Astrocyte (in vitro differentiated cells and primary cell): ENCODE measurements at regions not wholly inside any gene's neighbourhood (a gene's known extent, or its start where the extent isn't known, plus 50 kb on each side); places are given as distances from the start of the nearest gene placed in this dataset.

Experiments
- DNase-seq: peaks from one replicate; pipeline ENCODE4 v3.0.0-alpha.2; 2010; ENCODE audit warnings: low read depth
- FAIRE-seq: peaks from 2 replicates; lab custom pipeline; 2011; peaks lifted over from hg19 to GRCh38; lab: Jason Lieb, UNC
- H2AFZ ChIP-seq: 2 replicates; pipeline ENCODE4 v1.6.0; 2012; ENCODE audit warnings: low read depth, low read length, inconsistent platforms
- H3K27ac ChIP-seq: 2 replicates; pipeline ENCODE4 v1.5.1; 2011; ENCODE audit warnings: low read depth, low read length, inconsistent platforms
- H3K27me3 ChIP-seq: 2 replicates; pipeline ENCODE4 v1.6.0; 2011; ENCODE audit warnings: low read length, inconsistent platforms; ENCODE audit not compliant: insufficient read depth
- H3K36me3 ChIP-seq: 2 replicates; pipeline ENCODE4 v1.5.1; 2011; ENCODE audit warnings: low read length, inconsistent platforms; ENCODE audit not compliant: insufficient read depth
- H3K4me1 ChIP-seq: 2 replicates; pipeline ENCODE4 v1.5.1; 2011; ENCODE audit warnings: low read length, inconsistent platforms; ENCODE audit not compliant: insufficient read depth
- H3K4me2 ChIP-seq: 2 replicates; pipeline ENCODE4 v1.6.0; 2012; ENCODE audit warnings: low read length, inconsistent platforms
- H3K4me3 ChIP-seq: 2 replicates; pipeline ENCODE4 v1.5.1; 2011; ENCODE audit warnings: low read depth, mild to moderate bottlenecking, low read length, inconsistent platforms; ENCODE audit not compliant: insufficient read depth
- H3K79me2 ChIP-seq: 2 replicates; pipeline ENCODE4 v1.6.0; 2012; ENCODE audit warnings: mild to moderate bottlenecking, low read length, inconsistent platforms; ENCODE audit not compliant: insufficient read depth
- H3K9ac ChIP-seq: 2 replicates; pipeline ENCODE4 v1.6.0; 2012; ENCODE audit warnings: mild to moderate bottlenecking, low read length, inconsistent platforms
- H3K9me3 ChIP-seq: 2 replicates; pipeline ENCODE4 v1.5.1; 2012; ENCODE audit warnings: low read depth, mild to moderate bottlenecking, low read length, inconsistent platforms; ENCODE audit not compliant: insufficient read depth
- H4K20me1 ChIP-seq: 2 replicates; pipeline ENCODE4 v1.6.0; 2012; ENCODE audit warnings: low read length, inconsistent platforms; ENCODE audit not compliant: insufficient read depth
- H3K27ac Mint-ChIP-seq: one replicate; pipeline ENCODE4 v1.8.0; 2021; ENCODE audit warnings: mild to moderate bottlenecking, mixed read lengths; ENCODE audit not compliant: unreplicated experiment
- H3K27me3 Mint-ChIP-seq: one replicate; pipeline ENCODE4 v1.8.0; 2021; ENCODE audit warnings: low read depth, mixed read lengths; ENCODE audit not compliant: unreplicated experiment
- H3K36me3 Mint-ChIP-seq: one replicate; pipeline ENCODE4 v1.8.0; 2021; ENCODE audit warnings: low read depth, mixed read lengths; ENCODE audit not compliant: unreplicated experiment
- H3K4me1 Mint-ChIP-seq: one replicate; pipeline ENCODE4 v1.8.0; 2021; ENCODE audit warnings: low read depth, mixed read lengths; ENCODE audit not compliant: unreplicated experiment
- H3K4me3 Mint-ChIP-seq: one replicate; pipeline ENCODE4 v1.8.0; 2021; ENCODE audit warnings: mild to moderate bottlenecking, moderate library complexity, mixed read lengths; ENCODE audit not compliant: unreplicated experiment
- H3K9me3 Mint-ChIP-seq: one replicate; pipeline ENCODE4 v1.8.0; 2021; ENCODE audit warnings: mild to moderate bottlenecking, mixed read lengths; ENCODE audit not compliant: unreplicated experiment
- CTCF ChIP-seq: IDR thresholded peaks from 2 replicates; pipeline ENCODE4 v1.5.1; 2011; ENCODE audit warnings: low read depth, mild to moderate bottlenecking, inconsistent platforms, low read length, moderate library complexity; ENCODE audit not compliant: insufficient read depth
- EZH2 ChIP-seq: IDR thresholded peaks from 2 replicates; pipeline ENCODE4 v1.6.1; 2012; ENCODE audit warnings: mild to moderate bottlenecking, low read length, inconsistent platforms; ENCODE audit not compliant: insufficient read depth

- H3K4me3 ChIP-seq: no peak overlapping the region
- no peak for TF ChIP-seq EZH2
- no peak for TF ChIP-seq CTCF
- H3K27ac ChIP-seq: no peak overlapping the region
- no peak overlapping the region for H3K9ac ChIP-seq
- Mint-ChIP-seq H3K4me1 (no peaks in the 10 kb centered on the region), H3K27me3 (no peaks in the 10 kb centered on the region), H3K4me3 (no peak overlapping the region), H3K36me3 (no peaks in the 10 kb centered on the region), H3K27ac (no peak overlapping the region), H3K9me3 (no peaks in the 10 kb centered on the region)
- no peaks in the 10 kb centered on the region for H3K36me3 ChIP-seq
- peak; percentile 37 for DNase-seq
- no peaks in the 10 kb centered on the region for H3K79me2 ChIP-seq
- no peak overlapping the region for H2AFZ ChIP-seq
- H3K9me3 ChIP-seq: no peaks in the 10 kb centered on the region
- no peaks in the 10 kb centered on the region for H4K20me1 ChIP-seq
- no peak for FAIRE-seq
- no peaks in the 10 kb centered on the region for H3K4me1 ChIP-seq
- peak overlapping the region; percentile 2 for H3K4me2 ChIP-seq
- no peaks in the 10 kb centered on the region for H3K27me3 ChIP-seq
Measured at GRCh38 chr6:71733970-71734899, 152.1 kb upstream of the RIMS1 start.

GRCh38 chr6:71737953-71738352, 148.4 kb upstream of the RIMS1 start:
- Histone ChIP-seq H3K4me2 (no peak overlapping the region), H3K9me3 (no peaks in the 10 kb centered on the region), H3K36me3 (no peaks in the 10 kb centered on the region), H3K79me2 (no peaks in the 10 kb centered on the region), H3K9ac (no peak overlapping the region), H3K4me3 (no peak overlapping the region), H3K27ac (no peak overlapping the region), H2AFZ (no peak overlapping the region), H4K20me1 (no peaks in the 10 kb centered on the region), H3K4me1 (no peaks in the 10 kb centered on the region), H3K27me3 (no peaks in the 10 kb centered on the region)
- no peak for FAIRE-seq
- H3K4me3 Mint-ChIP-seq: no peak overlapping the region
- no peak overlapping the region for H3K27ac Mint-ChIP-seq
- H3K9me3 Mint-ChIP-seq: no peaks in the 10 kb centered on the region
- TF ChIP-seq EZH2 (no peak), CTCF (no peak)
- H3K27me3 Mint-ChIP-seq: no peaks in the 10 kb centered on the region
- H3K4me1 Mint-ChIP-seq: no peaks in the 10 kb centered on the region
- no peak for DNase-seq
- H3K36me3 Mint-ChIP-seq: no peaks in the 10 kb centered on the region

- Histone ChIP-seq H3K4me1 (no peaks in the 10 kb centered on the region), H3K27ac (no peak overlapping the region), H3K79me2 (no peaks in the 10 kb centered on the region), H4K20me1 (no peaks in the 10 kb centered on the region), H2AFZ (no peak overlapping the region), H3K4me2 (no peak overlapping the region), H3K9me3 (no peaks in the 10 kb centered on the region), H3K27me3 (no peaks in the 10 kb centered on the region), H3K4me3 (no peak overlapping the region), H3K36me3 (no peaks in the 10 kb centered on the region), H3K9ac (no peak overlapping the region)
- H3K36me3 Mint-ChIP-seq: no peaks in the 10 kb centered on the region
- DNase-seq (no peak), FAIRE-seq (no peak)
- H3K27ac Mint-ChIP-seq: no peak overlapping the region
- no peak for TF ChIP-seq EZH2
- no peak for TF ChIP-seq CTCF
- H3K27me3 Mint-ChIP-seq: no peaks in the 10 kb centered on the region
- no peaks in the 10 kb centered on the region for H3K4me1 Mint-ChIP-seq
- H3K9me3 Mint-ChIP-seq: no peaks in the 10 kb centered on the region
- no peak overlapping the region for H3K4me3 Mint-ChIP-seq
Measured at GRCh38 chr6:71745525-71745924, 140.8 kb upstream of the RIMS1 start.
